Gastroesophageal sphincter (tissue), 3 donors: ENCODE measurements at regions not wholly inside any gene's neighbourhood (a gene's known extent, or its start where the extent isn't known, plus 50 kb on each side); places are given as distances from the start of the nearest gene placed in this dataset.

Source experiments
- EP300 ChIP-seq: sonication (generic); formaldehyde crosslinking; IDR thresholded peaks from one replicate; pipeline ENCODE4 v1.6.1; 2017; ENCODE audit warnings: antibody characterized with exemption, mild to moderate bottlenecking
- POLR2A ChIP-seq, 2 donors: fragments of 450-650 bp; IDR thresholded peaks; one replicate each; pipeline ENCODE4 v1.6.1; 2017; ENCODE audit warnings: antibody characterized with exemption in 2 of 2, mild to moderate bottlenecking in 2 of 2, moderate library complexity in 1 of 2
- POLR2AphosphoS5 ChIP-seq: sonication (generic); formaldehyde crosslinking; IDR thresholded peaks from one replicate; pipeline ENCODE4 v1.6.1; 2017; ENCODE audit warnings: antibody characterized with exemption
- TF ChIP-seq, protein P1 (sequence below), 4 experiments: fragments of 200-600 bp in 2 of 4; fragments of 450-650 bp in 2 of 4; sonication (generic) in 1 of 4; IDR thresholded peaks; one replicate each; pipeline ENCODE4 v1.5.1; 2017 to 2019; ENCODE audit warnings: antibody characterized with exemption in 4 of 4, mild to moderate bottlenecking in 2 of 4, moderate library complexity in 2 of 4

DNA sequence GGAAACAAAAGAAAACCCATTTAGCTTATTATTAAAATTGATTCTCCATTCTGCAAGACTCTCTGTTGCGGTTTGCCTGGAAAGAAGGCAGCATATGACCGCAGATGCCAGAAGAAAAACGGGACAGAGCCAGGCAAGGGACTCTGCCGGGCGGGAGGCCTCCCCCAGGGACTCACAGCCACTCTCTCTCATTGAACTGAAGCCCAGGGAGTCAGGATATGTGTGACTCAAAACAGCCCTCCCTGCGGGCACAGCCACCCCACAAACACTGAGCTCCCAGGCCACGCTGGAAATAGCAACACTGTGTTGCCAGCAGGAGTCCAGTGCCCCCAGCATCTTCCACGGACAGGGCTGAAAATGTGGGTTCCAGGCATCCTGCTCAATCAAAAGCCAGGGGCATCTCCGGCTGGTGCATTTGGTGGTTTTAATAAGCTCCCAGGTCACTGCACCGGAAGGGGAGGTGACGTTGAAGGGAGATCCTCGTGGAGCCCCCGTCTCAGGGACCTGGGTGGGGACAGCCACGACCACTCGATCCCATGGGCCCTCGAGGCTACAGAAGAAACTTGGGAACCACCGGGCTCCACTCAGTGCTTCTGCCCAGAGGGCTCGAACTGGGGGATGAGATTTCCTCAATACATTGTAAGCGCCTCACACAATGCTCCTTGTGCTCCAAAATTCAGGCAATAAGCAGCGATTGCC is 624.5 kb downstream of the TBC1D22A start:
- TF ChIP-seq, protein P1, sequence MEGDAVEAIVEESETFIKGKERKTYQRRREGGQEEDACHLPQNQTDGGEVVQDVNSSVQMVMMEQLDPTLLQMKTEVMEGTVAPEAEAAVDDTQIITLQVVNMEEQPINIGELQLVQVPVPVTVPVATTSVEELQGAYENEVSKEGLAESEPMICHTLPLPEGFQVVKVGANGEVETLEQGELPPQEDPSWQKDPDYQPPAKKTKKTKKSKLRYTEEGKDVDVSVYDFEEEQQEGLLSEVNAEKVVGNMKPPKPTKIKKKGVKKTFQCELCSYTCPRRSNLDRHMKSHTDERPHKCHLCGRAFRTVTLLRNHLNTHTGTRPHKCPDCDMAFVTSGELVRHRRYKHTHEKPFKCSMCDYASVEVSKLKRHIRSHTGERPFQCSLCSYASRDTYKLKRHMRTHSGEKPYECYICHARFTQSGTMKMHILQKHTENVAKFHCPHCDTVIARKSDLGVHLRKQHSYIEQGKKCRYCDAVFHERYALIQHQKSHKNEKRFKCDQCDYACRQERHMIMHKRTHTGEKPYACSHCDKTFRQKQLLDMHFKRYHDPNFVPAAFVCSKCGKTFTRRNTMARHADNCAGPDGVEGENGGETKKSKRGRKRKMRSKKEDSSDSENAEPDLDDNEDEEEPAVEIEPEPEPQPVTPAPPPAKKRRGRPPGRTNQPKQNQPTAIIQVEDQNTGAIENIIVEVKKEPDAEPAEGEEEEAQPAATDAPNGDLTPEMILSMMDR (IDR thresholded peaks at IDR 0.05): no peak
- TF ChIP-seq EP300: no peak
- TF ChIP-seq POLR2A (IDR thresholded peaks at IDR 0.05): no peak
- no peak for TF ChIP-seq POLR2AphosphoS5
